ENCODE measurements at regions not wholly inside any gene's neighbourhood (a gene's known extent, or its start where the extent isn't known, plus 50 kb on each side); places are given as distances from the start of the nearest gene placed in this dataset.

DNA sequence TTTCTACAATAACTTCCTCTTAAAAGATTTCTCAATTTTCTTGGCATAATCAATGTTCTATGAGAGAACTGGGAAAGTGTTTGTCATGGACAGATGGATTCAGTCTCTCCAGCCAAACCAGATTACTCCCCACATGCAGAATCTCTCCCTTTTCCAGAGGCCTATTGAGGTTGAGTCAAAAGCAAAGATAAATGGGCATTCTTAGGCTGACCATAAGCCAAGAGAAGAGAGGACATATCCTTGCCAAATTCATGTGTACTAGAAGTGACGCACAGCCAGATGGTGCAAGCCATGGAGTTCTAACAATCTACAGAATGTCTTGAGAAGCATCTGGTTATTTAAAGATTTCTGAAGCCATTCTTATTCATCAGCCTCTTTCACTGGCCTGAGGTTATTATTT, 2115.0 kb downstream of the MAT2B start:
- no peak for DNase-seq (ENCODE audit: low spot score)
- no peaks in the 10 kb centered on the region for H3K27me3 Mint-ChIP-seq (ENCODE audit: low read depth)
- no peak overlapping the region for H3K27ac Mint-ChIP-seq (ENCODE audit: unreplicated experiment)
- H3K36me3 Mint-ChIP-seq (ENCODE audit: low read depth): no peaks in the 10 kb centered on the region
- peaks cover 7% of the 10 kb centered on the region for H3K9me3 Mint-ChIP-seq (ENCODE audit: low read depth)
- H3K4me1 Mint-ChIP-seq (ENCODE audit: low read depth): no peaks in the 10 kb centered on the region
- TF ChIP-seq, protein P1, sequence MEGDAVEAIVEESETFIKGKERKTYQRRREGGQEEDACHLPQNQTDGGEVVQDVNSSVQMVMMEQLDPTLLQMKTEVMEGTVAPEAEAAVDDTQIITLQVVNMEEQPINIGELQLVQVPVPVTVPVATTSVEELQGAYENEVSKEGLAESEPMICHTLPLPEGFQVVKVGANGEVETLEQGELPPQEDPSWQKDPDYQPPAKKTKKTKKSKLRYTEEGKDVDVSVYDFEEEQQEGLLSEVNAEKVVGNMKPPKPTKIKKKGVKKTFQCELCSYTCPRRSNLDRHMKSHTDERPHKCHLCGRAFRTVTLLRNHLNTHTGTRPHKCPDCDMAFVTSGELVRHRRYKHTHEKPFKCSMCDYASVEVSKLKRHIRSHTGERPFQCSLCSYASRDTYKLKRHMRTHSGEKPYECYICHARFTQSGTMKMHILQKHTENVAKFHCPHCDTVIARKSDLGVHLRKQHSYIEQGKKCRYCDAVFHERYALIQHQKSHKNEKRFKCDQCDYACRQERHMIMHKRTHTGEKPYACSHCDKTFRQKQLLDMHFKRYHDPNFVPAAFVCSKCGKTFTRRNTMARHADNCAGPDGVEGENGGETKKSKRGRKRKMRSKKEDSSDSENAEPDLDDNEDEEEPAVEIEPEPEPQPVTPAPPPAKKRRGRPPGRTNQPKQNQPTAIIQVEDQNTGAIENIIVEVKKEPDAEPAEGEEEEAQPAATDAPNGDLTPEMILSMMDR (IDR thresholded peaks at IDR 0.05): no peak
- no peak overlapping the region for H3K4me3 Mint-ChIP-seq (ENCODE audit: unreplicated experiment)

DNA sequence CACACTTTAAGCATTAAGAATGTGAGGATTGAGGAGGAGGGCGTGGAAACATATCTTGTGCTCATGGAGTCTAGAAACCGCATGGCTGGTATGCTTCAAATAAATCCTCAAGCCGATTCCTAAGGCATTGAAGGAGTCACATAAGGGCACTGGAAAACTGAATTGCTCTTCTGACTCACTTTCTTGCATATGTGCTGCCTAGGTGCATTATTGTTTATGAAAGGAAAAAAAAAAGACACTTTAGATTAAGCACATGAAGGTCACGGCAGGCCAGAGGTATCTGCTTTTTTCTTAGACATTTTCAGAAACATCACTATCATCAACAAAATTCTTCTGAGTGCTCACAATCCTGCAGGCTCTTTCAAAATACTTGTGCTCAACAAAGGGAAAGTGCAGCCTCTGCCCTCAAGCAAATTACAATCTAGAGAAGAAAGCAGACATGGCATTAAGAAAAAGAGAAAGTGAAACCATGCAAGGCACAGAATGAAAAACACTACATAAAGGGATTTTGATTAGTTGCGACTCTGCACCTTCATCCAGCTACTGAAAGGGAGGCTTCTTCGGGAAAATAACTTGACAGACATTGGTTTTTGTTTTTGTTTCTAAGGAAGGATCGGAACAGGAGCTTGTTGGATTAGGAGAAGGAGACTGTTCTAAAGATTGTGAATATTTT, 2117.6 kb downstream of the MAT2B start:
- no peaks in the 10 kb centered on the region for H3K4me1 Mint-ChIP-seq (ENCODE audit: low read depth)
- no peaks in the 10 kb centered on the region for H3K36me3 Mint-ChIP-seq (ENCODE audit: low read depth)
- H3K27ac Mint-ChIP-seq (ENCODE audit: unreplicated experiment): no peak overlapping the region
- TF ChIP-seq, protein P1 (IDR thresholded peaks at IDR 0.05): no peak
- DNase-seq (ENCODE audit: low spot score): no peak
- H3K9me3 Mint-ChIP-seq (ENCODE audit: low read depth): peaks cover 7% of the 10 kb centered on the region
- H3K4me3 Mint-ChIP-seq (ENCODE audit: unreplicated experiment): no peak overlapping the region
- no peaks in the 10 kb centered on the region for H3K27me3 Mint-ChIP-seq (ENCODE audit: low read depth)

DNA sequence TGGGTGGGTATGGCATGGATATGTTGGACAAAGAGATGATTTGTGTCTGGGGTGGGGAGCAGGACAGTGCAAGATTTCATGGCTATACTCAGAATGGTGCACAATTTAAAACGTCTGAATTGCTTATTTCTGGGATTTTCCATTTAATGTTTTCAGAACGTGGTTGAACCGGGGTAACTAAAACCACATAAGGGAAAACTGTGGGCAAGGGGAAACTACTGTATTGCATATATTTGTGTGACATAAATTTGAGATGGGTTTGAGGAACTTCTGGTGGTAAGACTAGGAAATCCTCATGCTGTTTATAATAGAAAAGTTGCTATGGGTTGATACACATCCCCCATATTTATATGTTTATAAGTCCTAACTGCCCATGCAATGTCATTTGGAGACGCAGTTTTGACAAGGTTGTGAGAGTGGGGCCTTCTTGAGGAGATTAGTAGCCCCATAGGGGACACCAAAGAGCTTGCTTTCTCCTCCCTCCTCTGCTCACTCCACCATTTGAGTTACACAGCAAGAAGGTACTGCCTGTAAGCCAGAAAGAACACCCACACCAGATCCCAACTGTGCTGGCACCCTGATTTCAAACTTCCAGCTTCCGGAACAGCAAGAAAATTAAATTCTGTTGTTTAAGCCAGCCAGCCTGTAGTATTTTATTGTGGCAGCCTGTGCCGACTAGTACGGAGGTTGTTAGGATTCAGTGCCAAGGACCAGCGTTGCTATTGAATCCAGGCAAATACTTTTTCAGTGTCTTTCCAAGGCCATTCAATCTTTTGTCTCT, 2118.9 kb downstream of the MAT2B start:
- TF ChIP-seq, protein P1 (IDR thresholded peaks at IDR 0.05): no peak
- peaks cover 7% of the 10 kb centered on the region for H3K9me3 Mint-ChIP-seq (ENCODE audit: low read depth)
- H3K4me3 Mint-ChIP-seq (ENCODE audit: unreplicated experiment): no peak overlapping the region
- H3K36me3 Mint-ChIP-seq (ENCODE audit: low read depth): no peaks in the 10 kb centered on the region
- DNase-seq (ENCODE audit: low spot score): no peak
- H3K27ac Mint-ChIP-seq (ENCODE audit: unreplicated experiment): no peak overlapping the region
- H3K27me3 Mint-ChIP-seq (ENCODE audit: low read depth): peaks cover 3% of the 10 kb centered on the region
- H3K4me1 Mint-ChIP-seq (ENCODE audit: low read depth): no peaks in the 10 kb centered on the region

DNA sequence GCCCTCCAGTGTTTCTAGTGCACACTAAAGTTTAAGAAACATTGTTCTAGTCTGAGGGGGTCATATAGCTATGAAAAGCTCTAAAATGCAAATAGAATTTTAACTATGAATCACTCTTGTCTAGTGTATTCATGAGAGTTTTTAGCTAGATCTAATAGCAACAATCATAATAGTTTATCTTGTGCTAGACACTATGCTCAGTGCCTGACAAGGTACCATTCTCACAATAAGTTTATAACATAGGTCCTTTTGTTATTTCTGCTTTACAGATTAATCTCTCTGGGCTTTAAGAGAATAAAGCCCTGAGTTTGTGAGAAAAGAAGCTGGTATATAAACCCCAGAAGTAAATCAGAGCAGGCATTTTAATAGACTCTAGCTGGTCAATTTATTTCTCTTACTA, 2120.7 kb downstream of the MAT2B start:
- Mint-ChIP-seq H3K27me3 (ENCODE audit: low read depth) (peaks cover 7% of the 10 kb centered on the region), H3K4me3 (ENCODE audit: unreplicated experiment) (no peak overlapping the region), H3K4me1 (ENCODE audit: low read depth) (no peaks in the 10 kb centered on the region), H3K36me3 (ENCODE audit: low read depth) (no peaks in the 10 kb centered on the region), H3K27ac (ENCODE audit: unreplicated experiment) (no peak overlapping the region), H3K9me3 (ENCODE audit: low read depth) (peaks cover 3% of the 10 kb centered on the region)
- TF ChIP-seq, protein P1 (IDR thresholded peaks at IDR 0.05): no peak
- DNase-seq (ENCODE audit: low spot score): no peak

DNA sequence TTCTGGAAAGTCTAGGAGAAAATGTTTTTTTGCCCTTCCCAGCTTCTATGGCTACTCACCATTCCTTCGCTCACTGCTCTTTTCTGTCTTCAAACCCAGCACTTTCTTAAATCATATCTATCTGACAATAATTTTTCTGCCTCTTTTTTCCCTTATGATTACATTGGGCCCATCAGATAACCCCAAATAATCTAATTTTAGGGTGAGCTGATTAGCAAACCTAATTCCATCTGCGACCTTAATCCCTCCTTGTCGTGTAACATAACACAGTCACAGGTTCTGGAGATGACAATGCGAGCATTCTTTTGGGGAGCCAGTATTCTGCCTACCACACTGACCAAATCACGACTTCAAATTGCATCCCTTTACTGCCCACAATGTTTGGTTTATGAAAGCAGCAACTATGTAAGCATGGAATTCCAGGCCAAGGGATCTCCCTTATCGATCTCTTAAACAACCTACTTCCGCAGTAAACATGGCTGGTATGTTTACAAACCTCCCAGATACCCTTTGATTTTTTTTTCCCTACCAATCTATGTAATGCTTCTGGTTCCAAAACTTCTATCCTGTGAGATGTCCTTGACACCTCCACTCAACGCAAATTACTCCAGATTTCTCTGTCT, 2122.2 kb downstream of the MAT2B start:
- peaks cover 7% of the 10 kb centered on the region for H3K27me3 Mint-ChIP-seq (ENCODE audit: low read depth)
- H3K9me3 Mint-ChIP-seq (ENCODE audit: low read depth): no peaks in the 10 kb centered on the region
- no peaks in the 10 kb centered on the region for H3K4me1 Mint-ChIP-seq (ENCODE audit: low read depth)
- no peak overlapping the region for H3K27ac Mint-ChIP-seq (ENCODE audit: unreplicated experiment)
- no peaks in the 10 kb centered on the region for H3K36me3 Mint-ChIP-seq (ENCODE audit: low read depth)
- TF ChIP-seq, protein P1 (IDR thresholded peaks at IDR 0.05): no peak
- H3K4me3 Mint-ChIP-seq (ENCODE audit: unreplicated experiment): no peak overlapping the region
- DNase-seq (ENCODE audit: low spot score): no peak
